Fibroblast of skin of abdomen (primary cell): ENCODE measurements at regions not wholly inside any gene's neighbourhood (a gene's known extent, or its start where the extent isn't known, plus 50 kb on each side); places are given as distances from the start of the nearest gene placed in this dataset.

Source experiments
- DNase-seq: peaks from one replicate; pipeline ENCODE4 v3.0.0-alpha.2; 2013

- no peak for DNase-seq
These were observed 151.0 kb downstream of the MN1 start for GRCh38 chr22:27650572-27650971.

DNA sequence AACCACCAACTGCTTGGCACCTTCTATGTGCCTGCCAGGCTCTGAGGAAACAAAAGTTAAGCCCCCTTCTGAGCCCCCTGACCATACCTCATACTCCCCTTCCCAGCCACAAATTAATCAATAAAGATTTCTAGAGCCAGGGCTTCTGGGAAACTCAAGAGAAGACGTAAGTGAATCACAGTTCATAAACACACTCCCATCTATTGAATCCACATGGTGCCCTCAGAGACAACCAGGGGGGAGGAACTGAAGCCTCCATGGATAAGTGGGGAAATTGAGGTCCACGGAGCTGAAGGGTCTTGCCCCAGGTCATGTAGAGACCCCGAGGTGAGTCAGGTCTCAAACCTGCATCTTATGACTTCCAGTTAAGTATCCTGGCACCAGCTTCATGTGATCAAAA is 150.6 kb downstream of the MN1 start:
- DNase-seq = no peak

DNA sequence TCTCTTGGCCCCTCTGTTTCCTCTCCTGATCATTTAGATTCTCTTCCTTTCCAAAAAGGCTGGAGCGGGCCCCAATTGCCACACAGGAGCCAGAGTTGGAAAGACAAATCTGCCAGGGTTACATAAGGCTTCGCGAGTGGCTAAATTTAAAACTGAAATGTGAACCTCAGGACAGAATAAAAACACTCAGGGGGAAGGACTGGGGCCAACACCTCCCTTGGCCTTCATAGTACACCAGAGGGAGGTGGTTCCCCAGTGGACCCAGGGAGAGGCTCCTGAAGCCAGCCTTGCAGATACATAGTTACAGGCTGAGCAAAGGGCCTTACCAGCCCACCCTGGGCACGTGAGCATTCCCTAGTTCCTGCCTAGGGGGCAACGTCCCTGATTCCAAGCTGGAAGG is 150.1 kb downstream of the MN1 start:
- no peak for DNase-seq

DNA sequence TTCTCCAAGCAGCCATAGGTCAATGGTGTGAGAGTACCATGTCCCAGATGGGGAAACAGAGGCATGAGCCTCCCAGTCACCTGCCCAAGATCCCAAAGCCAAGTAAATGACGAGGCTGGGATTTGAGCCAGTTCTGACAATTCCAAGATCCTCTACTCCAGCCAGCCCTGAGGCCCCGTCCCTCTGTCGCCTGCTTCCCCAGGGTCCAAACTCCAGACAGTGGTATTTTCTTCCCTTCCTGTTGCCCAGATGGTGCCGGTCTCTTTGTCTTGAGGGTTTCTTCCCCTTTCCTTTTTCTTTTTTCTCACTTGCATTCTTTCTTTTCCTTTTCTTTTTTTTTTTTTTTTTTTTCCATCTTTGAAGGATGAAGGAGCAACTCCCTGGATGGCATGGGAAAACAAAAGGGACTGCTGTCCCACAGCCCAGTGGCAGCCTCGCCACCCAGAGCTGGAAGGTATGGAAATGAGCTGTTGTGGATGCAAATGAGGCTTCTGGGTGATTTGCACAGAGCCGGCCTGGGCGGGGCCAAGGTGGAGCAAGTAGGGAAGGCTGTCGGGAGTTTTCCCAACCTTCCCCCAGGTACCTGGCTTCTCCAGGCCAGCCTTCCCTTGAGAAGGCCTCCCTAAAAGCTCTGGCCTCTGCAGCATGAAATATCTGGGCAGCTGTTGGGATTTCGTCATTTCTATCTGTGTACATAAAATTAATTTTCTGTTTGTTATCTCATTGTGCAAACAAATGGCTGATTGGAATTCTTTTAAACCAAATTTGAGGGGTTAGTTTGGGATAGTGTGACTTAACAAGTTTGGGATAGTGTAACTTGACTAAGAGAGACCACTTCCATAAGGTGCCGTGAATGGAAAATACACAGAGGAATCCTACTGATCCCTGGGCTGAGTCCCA is 146.8 kb downstream of the MN1 start:
- DNase-seq = no peak

DNA sequence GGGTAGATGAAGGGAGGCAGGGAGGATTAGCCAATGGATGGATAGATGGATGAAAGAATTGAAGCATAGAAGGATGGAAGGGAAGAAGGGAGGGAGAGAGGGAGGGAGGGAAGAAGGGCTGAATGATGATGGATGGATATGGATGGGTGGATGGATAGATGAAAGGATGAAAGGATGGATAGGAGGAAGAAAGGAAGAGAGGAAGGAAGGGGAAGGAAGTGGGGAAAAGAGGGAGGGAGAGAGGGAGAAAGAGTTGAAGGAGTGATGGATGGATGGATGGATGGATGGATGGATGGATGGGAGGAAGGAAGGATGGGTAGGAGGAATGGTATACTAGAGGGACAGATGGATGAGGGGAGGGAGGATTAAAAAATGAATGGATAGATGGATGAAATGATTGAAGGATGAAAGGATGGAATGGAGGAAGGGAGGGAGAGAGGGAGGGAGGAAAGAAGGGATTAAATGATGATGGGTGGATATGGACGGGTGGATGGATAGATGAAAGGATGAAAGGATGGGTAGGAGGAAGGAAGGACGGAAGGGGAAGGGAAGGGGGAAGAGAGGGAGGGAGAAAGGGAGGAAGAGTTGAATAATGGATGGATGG is 145.9 kb downstream of the MN1 start:
- no peak for DNase-seq

GRCh38 chr22:27656970-27657369 is 144.6 kb downstream of the MN1 start:
- DNase-seq = no peak

- no peak for DNase-seq
These were observed 141.2 kb downstream of the MN1 start for GRCh38 chr22:27660306-27660705.

DNA sequence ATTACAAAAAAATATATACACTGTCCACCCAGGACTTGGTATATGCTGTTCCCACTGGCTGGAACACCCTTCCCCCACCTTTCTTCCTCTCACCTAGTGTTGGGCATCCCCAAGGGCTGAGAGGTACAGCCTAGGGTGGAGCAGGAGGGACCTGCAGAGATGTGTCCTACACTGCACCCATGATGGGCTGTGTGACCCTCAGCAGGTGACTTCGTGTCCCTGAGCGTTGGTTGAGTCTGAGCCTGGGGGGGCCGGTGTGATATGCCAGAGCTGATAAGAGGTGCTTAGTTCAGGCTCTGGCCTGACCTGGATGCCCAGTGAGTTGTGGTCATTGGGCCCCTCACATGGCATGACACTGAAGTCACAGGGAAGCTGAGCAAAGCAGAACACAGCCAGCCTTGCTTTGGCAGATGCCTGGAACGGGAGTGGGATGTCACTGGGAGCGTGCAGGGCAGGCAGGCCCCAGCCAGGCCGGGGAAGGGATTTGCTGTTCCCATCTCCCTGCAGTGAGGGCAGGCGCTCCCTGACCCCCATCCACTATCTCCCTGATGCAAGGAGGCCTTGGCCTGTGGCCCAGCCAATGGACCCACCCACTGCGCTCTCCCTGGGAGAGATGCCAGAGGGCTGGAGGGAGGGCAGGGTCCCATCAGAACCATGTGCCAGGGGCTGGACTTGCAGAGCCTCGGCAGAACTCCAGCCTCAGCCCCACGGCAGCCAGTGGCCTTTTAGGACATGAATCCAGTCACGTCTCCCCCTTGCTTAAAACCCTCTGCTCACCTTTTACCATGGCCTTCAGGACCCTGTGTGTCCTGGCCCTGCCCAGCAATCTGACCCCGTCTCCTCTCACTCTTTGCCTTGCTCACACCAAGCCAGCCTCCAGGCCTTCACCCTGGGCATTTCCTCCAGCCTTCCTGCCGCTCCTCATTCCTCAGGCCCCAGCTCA is 138.9 kb downstream of the MN1 start:
- DNase-seq = no peak

DNA sequence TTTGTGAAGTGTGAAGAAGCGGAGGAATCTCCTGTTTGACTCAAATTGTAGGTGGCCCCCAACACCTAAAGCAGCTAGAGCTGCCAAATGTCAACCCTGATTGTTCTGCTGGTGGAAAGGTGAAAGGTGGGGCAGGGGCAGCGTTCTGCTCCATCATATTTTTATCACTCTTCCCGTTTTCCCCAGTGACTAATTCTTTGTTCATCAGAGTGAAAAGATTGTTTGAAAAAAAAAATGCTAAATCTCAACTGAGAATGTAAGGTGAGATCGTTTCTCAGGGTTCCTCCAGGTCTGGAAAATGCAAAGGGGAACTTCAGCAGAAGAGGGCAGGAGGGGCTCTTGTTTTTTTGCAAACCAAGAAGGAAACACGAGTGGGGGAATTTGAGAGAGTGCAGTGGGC is 137.7 kb downstream of the MN1 start:
- no peak for DNase-seq

GRCh38 chr22:27666272-27666997 is 135.1 kb downstream of the MN1 start:
- DNase-seq = no peak

- peak; percentile 23 for DNase-seq
These were observed 134.3 kb downstream of the MN1 start for GRCh38 chr22:27667121-27667843.

GRCh38 chr22:27668828-27669797 is 132.4 kb downstream of the MN1 start:
- DNase-seq = peak; percentile 54

- DNase-seq = no peak
These were observed 131.6 kb downstream of the MN1 start for GRCh38 chr22:27669798-27670599.

- no peak for DNase-seq
These were observed 130.7 kb downstream of the MN1 start for GRCh38 chr22:27670701-27671412.

- DNase-seq = no peak
These were observed 130.1 kb downstream of the MN1 start for GRCh38 chr22:27671413-27671935.

DNA sequence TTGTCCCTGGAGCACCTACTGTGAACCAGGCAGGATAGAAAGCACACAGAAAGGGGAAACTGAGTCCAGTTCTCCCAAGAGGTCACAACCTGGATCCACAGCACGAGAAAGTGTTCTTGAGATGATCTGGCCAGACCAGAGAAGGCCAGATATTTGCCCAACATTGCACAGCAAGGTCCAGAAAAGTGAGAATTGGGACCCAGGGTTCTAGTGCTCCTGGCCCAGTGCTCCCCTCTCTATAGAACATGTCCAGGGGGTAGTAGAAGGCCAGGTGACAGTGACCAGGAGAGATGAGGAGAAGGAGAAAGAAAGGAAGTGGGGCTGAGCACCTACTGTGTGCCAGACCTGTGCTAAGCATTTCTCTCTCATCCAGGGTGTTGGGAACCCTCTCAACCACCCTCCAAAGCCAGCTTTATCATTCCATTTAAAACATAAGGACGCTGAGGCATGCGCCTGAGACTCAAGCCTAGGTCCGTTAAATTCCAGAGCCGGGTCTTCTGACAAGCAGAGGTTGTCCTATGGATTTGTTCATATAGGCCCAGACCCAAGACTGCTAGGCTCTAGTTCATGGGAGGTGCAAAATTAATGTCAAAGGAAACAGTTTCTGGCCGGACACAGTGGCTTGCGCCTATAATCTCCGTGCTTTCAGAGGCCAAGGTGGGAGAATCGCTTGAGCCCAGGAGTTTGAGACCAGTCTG is 128.7 kb downstream of the MN1 start:
- DNase-seq = no peak

DNA sequence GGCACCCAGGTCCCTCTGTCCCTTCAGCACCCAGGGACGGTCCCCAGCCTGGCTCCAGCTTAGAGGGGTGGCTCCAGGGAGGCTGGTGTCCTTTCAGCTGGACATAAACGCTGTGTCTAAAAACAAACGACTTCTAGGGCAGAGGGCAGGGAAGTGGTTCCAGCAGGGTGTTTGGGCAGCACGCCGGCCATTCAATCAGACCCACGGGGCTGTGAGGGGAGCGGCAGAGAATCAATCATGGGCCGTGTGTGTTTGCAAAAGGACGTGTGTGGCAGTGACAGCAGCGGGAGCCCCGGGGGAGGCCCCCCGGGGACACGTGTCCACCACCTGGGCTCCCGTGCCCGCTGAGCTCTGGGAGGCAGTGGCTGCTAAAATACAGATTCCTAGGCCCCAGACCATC is 127.7 kb downstream of the MN1 start:
- no peak for DNase-seq
